ENCODE measurements at regions not wholly inside any gene's neighbourhood (a gene's known extent, or its start where the extent isn't known, plus 50 kb on each side); places are given as distances from the start of the nearest gene placed in this dataset.

- H3K4me3 ChIP-seq (replicated peaks; ENCODE audit: low read depth, low read length) = no peak overlapping the region
- no peak for TF ChIP-seq CTCF (IDR thresholded peaks at IDR 0.05; ENCODE audit: low read depth, low read length, missing control alignments)
- no peak for DNase-seq (ENCODE audit: extremely low read depth, low read depth)
Measured at GRCh38 chr12:20183563-20183962, 184.8 kb upstream of the PDE3A start.

GRCh38 chr12:20184514-20184913 lies 183.8 kb upstream of the PDE3A start:
- no peak for TF ChIP-seq CTCF (IDR thresholded peaks at IDR 0.05; ENCODE audit: low read depth, low read length, missing control alignments)
- no peak for DNase-seq (ENCODE audit: extremely low read depth, low read depth)
- no peak overlapping the region for H3K4me3 ChIP-seq (replicated peaks; ENCODE audit: low read depth, low read length)

GRCh38 chr12:20187456-20187855 lies 180.9 kb upstream of the PDE3A start:
- no peak for TF ChIP-seq CTCF (IDR thresholded peaks at IDR 0.05; ENCODE audit: low read depth, low read length, missing control alignments)
- H3K4me3 ChIP-seq (replicated peaks; ENCODE audit: low read depth, low read length) = no peak overlapping the region
- DNase-seq (ENCODE audit: extremely low read depth, low read depth) = no peak

GRCh38 chr12:20188930-20189653 lies 179.2 kb upstream of the PDE3A start:
- no peak for TF ChIP-seq CTCF (IDR thresholded peaks at IDR 0.05; ENCODE audit: low read depth, low read length, missing control alignments)
- DNase-seq (ENCODE audit: extremely low read depth, low read depth) = no peak

GRCh38 chr12:20189767-20190166 lies 178.6 kb upstream of the PDE3A start:
- no peak for TF ChIP-seq CTCF (IDR thresholded peaks at IDR 0.05; ENCODE audit: low read depth, low read length, missing control alignments)
- DNase-seq (ENCODE audit: extremely low read depth, low read depth) = no peak
- H3K4me3 ChIP-seq (replicated peaks; ENCODE audit: low read depth, low read length) = no peak overlapping the region

More at GRCh38 chr12:20188930-20189653, 179.2 kb upstream of the PDE3A start:
- H3K4me3 ChIP-seq (replicated peaks; ENCODE audit: low read depth, low read length) = no peak overlapping the region

GRCh38 chr12:20194171-20194570 lies 174.2 kb upstream of the PDE3A start:
- no peak overlapping the region for H3K4me3 ChIP-seq (replicated peaks; ENCODE audit: low read depth, low read length)
- TF ChIP-seq CTCF (IDR thresholded peaks at IDR 0.05; ENCODE audit: low read depth, low read length, missing control alignments) = peak; percentile 18
- no peak for DNase-seq (ENCODE audit: extremely low read depth, low read depth)

GRCh38 chr12:20196767-20197166 lies 171.6 kb upstream of the PDE3A start:
- H3K4me3 ChIP-seq (replicated peaks; ENCODE audit: low read depth, low read length) = no peak overlapping the region
- DNase-seq (ENCODE audit: extremely low read depth, low read depth) = no peak
- TF ChIP-seq CTCF (IDR thresholded peaks at IDR 0.05; ENCODE audit: low read depth, low read length, missing control alignments) = no peak

Data from HFF-Myc (cell line).